ENCODE measurements at regions not wholly inside any gene's neighbourhood (a gene's known extent, or its start where the extent isn't known, plus 50 kb on each side); places are given as distances from the start of the nearest gene placed in this dataset.

DNA sequence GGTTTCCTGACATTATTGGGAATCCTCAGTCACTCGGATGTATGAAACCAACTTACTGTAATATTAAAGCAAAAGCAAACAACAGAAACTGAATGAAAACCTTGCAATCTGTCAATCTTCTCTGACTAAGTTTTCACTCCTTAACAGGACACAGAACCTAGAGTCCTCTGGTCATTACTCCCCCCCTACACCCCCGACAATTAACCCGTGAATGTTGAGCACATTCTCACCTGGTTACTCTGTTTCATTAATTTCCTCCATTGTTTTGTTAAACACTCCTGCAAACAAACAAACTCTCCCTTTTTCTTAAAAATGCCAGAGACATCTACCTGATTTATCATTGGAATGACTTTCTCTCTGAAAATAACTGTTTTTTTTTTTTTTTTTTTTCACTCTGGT, 469.0 kb upstream of the PRKX start:
- H3K27ac ChIP-seq (ENCODE audit: low read length): peak overlapping the region; percentile 54
- peaks cover 16% of the 10 kb centered on the region for H3K4me1 ChIP-seq (ENCODE audit: control insufficient read depth, low read depth, low read length)
- peak overlapping the region; percentile 23 for H3K4me3 ChIP-seq (ENCODE audit: low read length)
- H3K36me3 ChIP-seq (ENCODE audit: control insufficient read depth, low read depth, low read length): no peaks in the 10 kb centered on the region
- H3K9ac ChIP-seq (ENCODE audit: low read length): no peak overlapping the region
- H3K27me3 ChIP-seq (ENCODE audit: control insufficient read depth, insufficient read depth, low read length): no peaks in the 10 kb centered on the region
- H3K9me3 ChIP-seq (ENCODE audit: control insufficient read depth, low read depth, low read length): no peaks in the 10 kb centered on the region

- Histone ChIP-seq H3K9ac (ENCODE audit: low read length) (no peak overlapping the region), H3K9me3 (ENCODE audit: control insufficient read depth, low read depth, low read length) (no peaks in the 10 kb centered on the region), H3K4me1 (ENCODE audit: control insufficient read depth, low read depth, low read length) (peaks cover 16% of the 10 kb centered on the region), H3K27me3 (ENCODE audit: control insufficient read depth, insufficient read depth, low read length) (no peaks in the 10 kb centered on the region), H3K27ac (ENCODE audit: low read length) (peak overlapping the region; percentile 54), H3K4me3 (ENCODE audit: low read length) (peak overlapping the region; percentile 23), H3K36me3 (ENCODE audit: control insufficient read depth, low read depth, low read length) (no peaks in the 10 kb centered on the region)
Measured at GRCh38 chrX:4181782-4182407, 468.4 kb upstream of the PRKX start.

- Histone ChIP-seq H3K9me3 (ENCODE audit: control insufficient read depth, low read depth, low read length) (no peaks in the 10 kb centered on the region), H3K27ac (ENCODE audit: low read length) (no peak overlapping the region), H3K27me3 (ENCODE audit: control insufficient read depth, insufficient read depth, low read length) (no peaks in the 10 kb centered on the region), H3K9ac (ENCODE audit: low read length) (no peak overlapping the region), H3K4me3 (ENCODE audit: low read length) (no peak overlapping the region), H3K36me3 (ENCODE audit: control insufficient read depth, low read depth, low read length) (no peaks in the 10 kb centered on the region), H3K4me1 (ENCODE audit: control insufficient read depth, low read depth, low read length) (peaks cover 16% of the 10 kb centered on the region)
Measured at GRCh38 chrX:4179031-4179430, 465.6 kb upstream of the PRKX start.

- H3K4me3 ChIP-seq (ENCODE audit: low read length): no peak overlapping the region
- H3K27me3 ChIP-seq (ENCODE audit: control insufficient read depth, insufficient read depth, low read length): no peaks in the 10 kb centered on the region
- no peaks in the 10 kb centered on the region for H3K36me3 ChIP-seq (ENCODE audit: control insufficient read depth, low read depth, low read length)
- no peak overlapping the region for H3K9ac ChIP-seq (ENCODE audit: low read length)
- H3K9me3 ChIP-seq (ENCODE audit: control insufficient read depth, low read depth, low read length): no peaks in the 10 kb centered on the region
- no peak overlapping the region for H3K27ac ChIP-seq (ENCODE audit: low read length)
- H3K4me1 ChIP-seq (ENCODE audit: control insufficient read depth, low read depth, low read length): no peaks in the 10 kb centered on the region
Measured at GRCh38 chrX:4175221-4175620, 461.8 kb upstream of the PRKX start.

GRCh38 chrX:4173743-4174142, 460.3 kb upstream of the PRKX start:
- Histone ChIP-seq H3K4me1 (ENCODE audit: control insufficient read depth, low read depth, low read length) (no peaks in the 10 kb centered on the region), H3K36me3 (ENCODE audit: control insufficient read depth, low read depth, low read length) (no peaks in the 10 kb centered on the region), H3K9me3 (ENCODE audit: control insufficient read depth, low read depth, low read length) (no peaks in the 10 kb centered on the region), H3K27me3 (ENCODE audit: control insufficient read depth, insufficient read depth, low read length) (no peaks in the 10 kb centered on the region), H3K9ac (ENCODE audit: low read length) (no peak overlapping the region), H3K27ac (ENCODE audit: low read length) (no peak overlapping the region), H3K4me3 (ENCODE audit: low read length) (no peak overlapping the region)

GRCh38 chrX:4151798-4152197, 438.3 kb upstream of the PRKX start:
- Histone ChIP-seq H3K27me3 (ENCODE audit: control insufficient read depth, insufficient read depth, low read length) (no peaks in the 10 kb centered on the region), H3K4me1 (ENCODE audit: control insufficient read depth, low read depth, low read length) (no peaks in the 10 kb centered on the region), H3K27ac (ENCODE audit: low read length) (no peak overlapping the region), H3K36me3 (ENCODE audit: control insufficient read depth, low read depth, low read length) (no peaks in the 10 kb centered on the region), H3K9ac (ENCODE audit: low read length) (no peak overlapping the region), H3K9me3 (ENCODE audit: control insufficient read depth, low read depth, low read length) (no peaks in the 10 kb centered on the region), H3K4me3 (ENCODE audit: low read length) (no peak overlapping the region)

GRCh38 chrX:4150259-4150658, 436.8 kb upstream of the PRKX start:
- Histone ChIP-seq H3K27me3 (ENCODE audit: control insufficient read depth, insufficient read depth, low read length) (no peaks in the 10 kb centered on the region), H3K9ac (ENCODE audit: low read length) (no peak overlapping the region), H3K27ac (ENCODE audit: low read length) (no peak overlapping the region), H3K36me3 (ENCODE audit: control insufficient read depth, low read depth, low read length) (no peaks in the 10 kb centered on the region), H3K4me3 (ENCODE audit: low read length) (no peak overlapping the region), H3K9me3 (ENCODE audit: control insufficient read depth, low read depth, low read length) (no peaks in the 10 kb centered on the region), H3K4me1 (ENCODE audit: control insufficient read depth, low read depth, low read length) (no peaks in the 10 kb centered on the region)

- Histone ChIP-seq H3K9me3 (ENCODE audit: control insufficient read depth, low read depth, low read length) (no peaks in the 10 kb centered on the region), H3K9ac (ENCODE audit: low read length) (no peak overlapping the region), H3K4me1 (ENCODE audit: control insufficient read depth, low read depth, low read length) (no peaks in the 10 kb centered on the region)
Measured at GRCh38 chrX:4129626-4130025, 416.2 kb upstream of the PRKX start.

GRCh38 chrX:4118666-4119530, 405.4 kb upstream of the PRKX start:
- no peaks in the 10 kb centered on the region for H3K9me3 ChIP-seq (ENCODE audit: control insufficient read depth, low read depth, low read length)
- H3K9ac ChIP-seq (ENCODE audit: low read length): no peak overlapping the region
- no peaks in the 10 kb centered on the region for H3K27me3 ChIP-seq (ENCODE audit: control insufficient read depth, insufficient read depth, low read length)
- H3K27ac ChIP-seq (ENCODE audit: low read length): no peak overlapping the region
- H3K36me3 ChIP-seq (ENCODE audit: control insufficient read depth, low read depth, low read length): no peaks in the 10 kb centered on the region
- H3K4me3 ChIP-seq (ENCODE audit: low read length): no peak overlapping the region
- H3K4me1 ChIP-seq (ENCODE audit: control insufficient read depth, low read depth, low read length): no peaks in the 10 kb centered on the region

More at GRCh38 chrX:4129626-4130025, 416.2 kb upstream of the PRKX start:
- Histone ChIP-seq H3K36me3 (ENCODE audit: control insufficient read depth, low read depth, low read length) (no peaks in the 10 kb centered on the region), H3K4me3 (ENCODE audit: low read length) (no peak overlapping the region), H3K27ac (ENCODE audit: low read length) (no peak overlapping the region), H3K27me3 (ENCODE audit: control insufficient read depth, insufficient read depth, low read length) (no peaks in the 10 kb centered on the region)

DNA sequence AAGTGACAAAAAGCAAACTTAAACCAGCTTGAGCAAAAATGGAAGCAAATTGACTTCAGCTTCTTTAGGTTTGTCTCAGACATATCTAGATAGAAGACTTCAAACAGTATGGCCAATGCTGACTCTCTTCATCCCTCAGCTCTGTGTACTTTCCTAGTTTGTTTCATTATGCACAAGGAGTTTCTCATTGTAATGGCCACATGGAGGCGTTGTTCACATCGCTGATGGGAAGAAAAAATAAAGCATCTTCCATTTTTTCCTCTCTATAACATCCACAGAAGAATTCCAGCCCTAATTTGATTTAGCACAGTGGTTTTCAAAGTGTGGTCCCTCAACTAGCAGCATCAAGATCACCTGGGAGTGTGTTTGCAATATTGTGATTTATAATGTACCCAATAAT, 397.5 kb upstream of the PRKX start:
- Histone ChIP-seq H3K9me3 (ENCODE audit: control insufficient read depth, low read depth, low read length) (no peaks in the 10 kb centered on the region), H3K36me3 (ENCODE audit: control insufficient read depth, low read depth, low read length) (no peaks in the 10 kb centered on the region), H3K4me1 (ENCODE audit: control insufficient read depth, low read depth, low read length) (no peaks in the 10 kb centered on the region), H3K4me3 (ENCODE audit: low read length) (no peak overlapping the region), H3K9ac (ENCODE audit: low read length) (no peak overlapping the region), H3K27me3 (ENCODE audit: control insufficient read depth, insufficient read depth, low read length) (no peaks in the 10 kb centered on the region), H3K27ac (ENCODE audit: low read length) (no peak overlapping the region)

DNA sequence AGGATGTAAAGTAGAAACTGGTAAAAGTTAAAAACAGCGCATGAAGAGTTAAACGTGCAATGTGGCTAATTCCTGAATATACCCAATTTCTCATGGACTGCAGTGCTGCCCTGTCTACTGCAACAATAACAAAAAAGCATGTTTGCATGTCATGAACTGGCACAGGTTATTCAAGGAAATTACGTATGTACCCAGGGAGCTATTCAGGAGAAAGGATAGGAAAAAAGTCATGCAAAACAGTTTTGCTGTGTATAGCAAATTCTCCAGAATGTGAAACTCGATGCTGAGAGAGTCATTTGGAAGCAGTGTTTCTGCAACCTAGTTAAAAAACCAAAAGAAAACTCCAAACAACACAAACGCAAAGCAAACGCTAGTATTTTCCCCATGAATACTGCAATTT, 381.5 kb upstream of the PRKX start:
- Histone ChIP-seq H3K9ac (ENCODE audit: low read length) (no peak overlapping the region), H3K4me1 (ENCODE audit: control insufficient read depth, low read depth, low read length) (no peaks in the 10 kb centered on the region), H3K9me3 (ENCODE audit: control insufficient read depth, low read depth, low read length) (no peaks in the 10 kb centered on the region), H3K27me3 (ENCODE audit: control insufficient read depth, insufficient read depth, low read length) (no peaks in the 10 kb centered on the region), H3K36me3 (ENCODE audit: control insufficient read depth, low read depth, low read length) (no peaks in the 10 kb centered on the region), H3K27ac (ENCODE audit: low read length) (no peak overlapping the region), H3K4me3 (ENCODE audit: low read length) (no peak overlapping the region)
